DMS114 treated with DMSO at 0.1 percent for 48 hours (cell line): ENCODE measurements at regions not wholly inside any gene's neighbourhood (a gene's known extent, or its start where the extent isn't known, plus 50 kb on each side); places are given as distances from the start of the nearest gene placed in this dataset.

Experiments
- DNase-seq: peaks from one replicate; lab custom pipeline; 2025; ENCODE audit not compliant: unreplicated experiment; lab: John Stamatoyannopoulos, UW

GRCh38 chr9:12930906-12931305 lies 156.1 kb downstream of the LURAP1L start:
- no peak for DNase-seq

GRCh38 chr9:12933957-12934356 lies 159.1 kb downstream of the LURAP1L start:
- no peak for DNase-seq

- no peak for DNase-seq
Measured at GRCh38 chr9:12934545-12935272, 159.9 kb downstream of the LURAP1L start.

GRCh38 chr9:12935714-12936113 lies 160.9 kb downstream of the LURAP1L start:
- DNase-seq: no peak

- DNase-seq: no peak
Measured at GRCh38 chr9:12954441-12954840, 179.6 kb downstream of the LURAP1L start.

- DNase-seq: no peak
Measured at GRCh38 chr9:12955510-12956163, 180.8 kb downstream of the LURAP1L start.

- no peak for DNase-seq
Measured at GRCh38 chr9:12956261-12956660, 181.4 kb downstream of the LURAP1L start.

- no peak for DNase-seq
Measured at GRCh38 chr9:12956805-12957204, 182.0 kb downstream of the LURAP1L start.

- no peak for DNase-seq
Measured at GRCh38 chr9:12958279-12958678, 183.5 kb downstream of the LURAP1L start.

GRCh38 chr9:12958708-12959107 lies 183.9 kb downstream of the LURAP1L start:
- no peak for DNase-seq

- DNase-seq: no peak
Measured at GRCh38 chr9:12961276-12961809, 186.5 kb downstream of the LURAP1L start.

GRCh38 chr9:12963537-12963936 lies 188.7 kb downstream of the LURAP1L start:
- DNase-seq: no peak

- no peak for DNase-seq
Measured at GRCh38 chr9:12964271-12964670, 189.5 kb downstream of the LURAP1L start.

- DNase-seq: no peak
Measured at GRCh38 chr9:12965303-12965702, 190.5 kb downstream of the LURAP1L start.

GRCh38 chr9:12968093-12968492 lies 193.3 kb downstream of the LURAP1L start:
- no peak for DNase-seq

GRCh38 chr9:12972608-12973589 lies 198.1 kb downstream of the LURAP1L start:
- no peak for DNase-seq

- no peak for DNase-seq
Measured at GRCh38 chr9:12973710-12974109, 198.9 kb downstream of the LURAP1L start.

GRCh38 chr9:12974671-12975070 lies 199.9 kb downstream of the LURAP1L start:
- DNase-seq: no peak

- DNase-seq: no peak
Measured at GRCh38 chr9:12975496-12975895, 200.7 kb downstream of the LURAP1L start.

GRCh38 chr9:12980085-12980851 lies 205.4 kb downstream of the LURAP1L start:
- no peak for DNase-seq

GRCh38 chr9:12988258-12988657 lies 213.4 kb downstream of the LURAP1L start:
- no peak for DNase-seq
